Endothelial cell of umbilical vein (primary cell): ENCODE measurements at regions not wholly inside any gene's neighbourhood (a gene's known extent, or its start where the extent isn't known, plus 50 kb on each side); places are given as distances from the start of the nearest gene placed in this dataset.

ENCODE experiments used
- EZH2 ChIP-seq: IDR thresholded peaks from 2 replicates; pipeline ENCODE4 v1.6.1; 2012; ENCODE audit warnings: borderline replicate concordance, low read depth, mild to moderate bottlenecking, moderate library complexity, low read length, inconsistent platforms; ENCODE audit not compliant: severe bottlenecking
- JUN ChIP-seq: IDR thresholded peaks from 2 replicates; pipeline ENCODE4 v1.6.1; 2011; ENCODE audit warnings: borderline replicate concordance, low read depth; ENCODE audit not compliant: insufficient read length, insufficient read depth
- MYC ChIP-seq: IDR thresholded peaks from one replicate; pipeline ENCODE4 v1.6.1; 2011; ENCODE audit warnings: mild to moderate bottlenecking, low read depth, low read length
- POLR2A ChIP-seq: IDR thresholded peaks from 2 replicates; pipeline ENCODE4 v1.6.1; 2012; ENCODE audit warnings: low read depth, mild to moderate bottlenecking, control low read depth, low read length
- POLR2AphosphoS5 ChIP-seq: IDR thresholded peaks from 2 replicates; pipeline ENCODE4 v1.6.1; 2012; ENCODE audit warnings: low read depth, mild to moderate bottlenecking, control low read depth, low read length, moderate library complexity; ENCODE audit not compliant: insufficient read depth
- TF ChIP-seq, protein P1 (sequence below), 2 donors: IDR thresholded peaks; 1 replicate in 1 of 2; 2 replicates in 1 of 2; pipeline ENCODE4 v1.5.1; 2011; ENCODE audit warnings: low read length in 2 of 2, mild to moderate bottlenecking in 2 of 2, moderate library complexity in 2 of 2, control low read depth in 1 of 2, inconsistent platforms in 1 of 2, low read depth in 1 of 2; ENCODE audit not compliant: insufficient read depth in 1 of 2; ENCODE audit errors: extremely low read depth in 1 of 2
- TF ChIP-seq, protein P2 (sequence below): IDR thresholded peaks from 2 replicates; pipeline ENCODE4 v1.6.1; 2011; ENCODE audit not compliant: insufficient read depth, insufficient read length

DNA sequence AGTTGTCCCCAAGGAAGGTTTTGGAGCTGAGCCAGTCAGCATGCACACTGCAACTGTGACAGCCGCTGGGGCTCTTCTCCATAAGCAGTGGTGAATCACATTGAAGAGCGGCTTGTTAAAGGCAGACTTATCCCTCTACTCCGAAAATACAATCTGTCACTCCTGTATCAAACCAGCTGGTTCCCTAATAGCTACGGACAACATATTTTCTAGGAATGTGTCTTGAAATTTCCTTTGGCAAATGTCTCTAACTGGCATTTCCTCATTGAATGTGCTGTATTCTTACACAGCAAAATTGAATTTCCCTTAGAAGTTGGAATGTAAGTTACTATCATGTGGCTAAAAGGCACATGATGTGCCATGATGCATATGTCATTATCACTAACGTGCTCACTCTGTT is 104.0 kb upstream of the GPR12 start:
- TF ChIP-seq POLR2A (no peak), EZH2 (no peak), POLR2AphosphoS5 (no peak), JUN (no peak), MYC (no peak)
- TF ChIP-seq, protein P1, sequence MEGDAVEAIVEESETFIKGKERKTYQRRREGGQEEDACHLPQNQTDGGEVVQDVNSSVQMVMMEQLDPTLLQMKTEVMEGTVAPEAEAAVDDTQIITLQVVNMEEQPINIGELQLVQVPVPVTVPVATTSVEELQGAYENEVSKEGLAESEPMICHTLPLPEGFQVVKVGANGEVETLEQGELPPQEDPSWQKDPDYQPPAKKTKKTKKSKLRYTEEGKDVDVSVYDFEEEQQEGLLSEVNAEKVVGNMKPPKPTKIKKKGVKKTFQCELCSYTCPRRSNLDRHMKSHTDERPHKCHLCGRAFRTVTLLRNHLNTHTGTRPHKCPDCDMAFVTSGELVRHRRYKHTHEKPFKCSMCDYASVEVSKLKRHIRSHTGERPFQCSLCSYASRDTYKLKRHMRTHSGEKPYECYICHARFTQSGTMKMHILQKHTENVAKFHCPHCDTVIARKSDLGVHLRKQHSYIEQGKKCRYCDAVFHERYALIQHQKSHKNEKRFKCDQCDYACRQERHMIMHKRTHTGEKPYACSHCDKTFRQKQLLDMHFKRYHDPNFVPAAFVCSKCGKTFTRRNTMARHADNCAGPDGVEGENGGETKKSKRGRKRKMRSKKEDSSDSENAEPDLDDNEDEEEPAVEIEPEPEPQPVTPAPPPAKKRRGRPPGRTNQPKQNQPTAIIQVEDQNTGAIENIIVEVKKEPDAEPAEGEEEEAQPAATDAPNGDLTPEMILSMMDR (IDR thresholded peaks at IDR 0.05; ENCODE audit: extremely low read depth in 1 of 2, insufficient read depth in 1 of 2, low read depth in 1 of 2, low read length in 2 of 2), result no peak
- TF ChIP-seq, protein P2, sequence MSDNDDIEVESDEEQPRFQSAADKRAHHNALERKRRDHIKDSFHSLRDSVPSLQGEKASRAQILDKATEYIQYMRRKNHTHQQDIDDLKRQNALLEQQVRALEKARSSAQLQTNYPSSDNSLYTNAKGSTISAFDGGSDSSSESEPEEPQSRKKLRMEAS, result no peak
